OCI-LY3 (cell line): ENCODE measurements at regions not wholly inside any gene's neighbourhood (a gene's known extent, or its start where the extent isn't known, plus 50 kb on each side); places are given as distances from the start of the nearest gene placed in this dataset.

ENCODE experiments used
- CTCF ChIP-seq: fragments of 200-600, 300-600 bp; sonication (generic); IDR thresholded peaks from 2 replicates; pipeline ENCODE4 v1.5.1; 2014; ENCODE audit warnings: antibody characterized with exemption, low read length, low read depth
- EZH2phosphoT487 ChIP-seq: fragments of 200-600 bp; shearing (Covaris generic); IDR thresholded peaks from 2 replicates; pipeline ENCODE4 v1.6.1; 2018; ENCODE audit warnings: antibody characterized with exemption, mixed run types, low read depth

DNA sequence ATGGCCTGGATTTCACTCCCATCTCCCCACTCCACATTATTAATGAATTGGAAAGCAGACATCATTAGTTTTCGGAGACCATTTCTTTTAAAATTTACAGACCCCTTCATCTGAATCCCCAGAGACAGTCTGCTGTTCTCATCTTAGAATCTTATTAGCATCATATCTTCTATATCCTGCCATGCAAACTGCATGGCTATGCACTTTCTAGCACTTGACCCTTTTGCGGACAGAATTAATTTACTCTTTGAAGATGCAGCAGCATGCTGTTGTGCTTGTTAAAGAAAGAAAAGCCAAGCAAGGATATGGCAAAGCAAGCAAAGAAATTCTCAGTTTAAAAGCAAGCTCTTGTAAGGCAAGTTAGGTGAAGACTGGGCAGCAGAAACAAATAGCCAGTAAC is 201.2 kb upstream of the PMFBP1 start:
- TF ChIP-seq CTCF: no peak
- no peak for TF ChIP-seq EZH2phosphoT487
